SK-N-SH (cell line): ENCODE measurements at regions not wholly inside any gene's neighbourhood (a gene's known extent, or its start where the extent isn't known, plus 50 kb on each side); places are given as distances from the start of the nearest gene placed in this dataset.

ENCODE experiments used
- CTCF ChIA-PET: fragments of 300-600, 350-600 bp; formaldehyde crosslinking; extraction: SDS; loops from one replicate; lab custom pipeline; 2021; lab: Yijun Ruan, JAX
- POLR2A ChIA-PET: fragments of 350-600 bp; sonication (Branson Sonifier 250); formaldehyde crosslinking; extraction: SDS; loops from one replicate; lab custom pipeline; 2020; ENCODE audit warnings: antibody characterized with exemption, inconsistent platforms; lab: Yijun Ruan, JAX
- DNase-seq: peaks from one replicate; pipeline ENCODE4 v3.0.0; 2012
- H2AFZ ChIP-seq: fragments of 200-600 bp; sonication (generic); 2 replicates; pipeline ENCODE4 v1.8.1; 2016; ENCODE audit warnings: antibody characterized with exemption, mild to moderate bottlenecking, low read depth
- H3F3A ChIP-seq: fragments of 200-600 bp; sonication (generic); replicated peaks from 2 replicates; pipeline ENCODE3; 2016; ENCODE audit warnings: antibody characterized with exemption, mild to moderate bottlenecking; ENCODE audit not compliant: insufficient read depth
- H3K27ac ChIP-seq, 2 experiments: fragments of 200-500 bp in 1 of 2; fragments of 200-600 bp in 1 of 2; sonication (Bioruptor generic) in 1 of 2; sonication (generic), shearing (Covaris generic) in 1 of 2; 2 replicates each; pipeline versions ENCODE4 v1.5.1 to v1.6.1; 2014 to 2016; ENCODE audit warnings: low read depth in 2 of 2, inconsistent platforms in 1 of 2, low read length in 1 of 2, mild to moderate bottlenecking in 1 of 2, mixed read lengths in 1 of 2
- H3K27me3 ChIP-seq: fragments of 200-600 bp; sonication (generic), shearing (Covaris generic); 2 replicates; pipeline ENCODE4 v1.6.1; 2016; ENCODE audit warnings: mixed run types; ENCODE audit not compliant: insufficient read depth
- H3K36me3 ChIP-seq, 2 experiments: fragments of 200-500 bp in 1 of 2; fragments of 200-600 bp in 1 of 2; sonication (Bioruptor generic) in 1 of 2; sonication (generic) in 1 of 2; replicated peaks in 1 of 2; 2 replicates each; pipeline versions ENCODE3 to v1.5.1; 2014 to 2016; ENCODE audit warnings: low read length in 1 of 2, mild to moderate bottlenecking in 1 of 2; ENCODE audit not compliant: insufficient read depth in 2 of 2, control insufficient read depth in 1 of 2
- H3K4me1 ChIP-seq, 2 experiments: fragments of 200-500 bp in 1 of 2; fragments of 200-600 bp in 1 of 2; sonication (Bioruptor generic) in 1 of 2; sonication (generic), shearing (Covaris generic) in 1 of 2; 2 replicates each; pipeline versions ENCODE4 v1.5.1 to v1.6.1; 2014 to 2016; ENCODE audit warnings: low read depth in 1 of 2, low read length in 1 of 2, mixed run types in 1 of 2; ENCODE audit not compliant: insufficient read depth in 2 of 2, control insufficient read depth in 1 of 2
- H3K4me2 ChIP-seq: fragments of 200-600 bp; sonication (generic), shearing (Covaris generic); 2 replicates; pipeline ENCODE4 v1.6.1; 2017; ENCODE audit warnings: mixed run types
- H3K4me3 ChIP-seq, 2 experiments: fragments of 200-500 bp in 1 of 2; fragments of 200-600 bp in 1 of 2; sonication (Bioruptor generic) in 1 of 2; sonication (generic), shearing (Covaris generic) in 1 of 2; 2 replicates each; pipeline versions ENCODE4 v1.5.1 to v1.8.1; 2014 to 2016; ENCODE audit warnings: low read depth in 2 of 2, inconsistent platforms in 1 of 2, low read length in 1 of 2, mild to moderate bottlenecking in 1 of 2, mixed read lengths in 1 of 2, moderate library complexity in 1 of 2
- H3K79me2 ChIP-seq: fragments of 200-600 bp; sonication (generic); 2 replicates; pipeline ENCODE4 v1.8.1; 2017; ENCODE audit warnings: mild to moderate bottlenecking; ENCODE audit not compliant: insufficient read depth
- H3K9ac ChIP-seq: fragments of 200-600 bp; sonication (generic); 2 replicates; pipeline ENCODE4 v1.6.1; 2017; ENCODE audit warnings: mixed run types
- H3K9me2 ChIP-seq: fragments of 200-600 bp; sonication (generic); 2 replicates; pipeline ENCODE4 v1.6.1; 2017; ENCODE audit warnings: mixed run types
- H3K9me3 ChIP-seq: fragments of 200-600 bp; sonication (generic); 2 replicates; pipeline ENCODE4 v1.6.1; 2017; ENCODE audit warnings: mixed run types, mild to moderate bottlenecking, moderate library complexity
- H4K20me1 ChIP-seq: fragments of 200-600 bp; sonication (generic); 2 replicates; pipeline ENCODE4 v1.6.1; 2017; ENCODE audit warnings: mild to moderate bottlenecking, mixed run types; ENCODE audit not compliant: insufficient read depth
- CHD2 ChIP-seq: fragments of 150-350 bp; IDR thresholded peaks from 2 replicates; pipeline ENCODE4 v1.6.1; 2018; ENCODE audit warnings: low read length; ENCODE audit not compliant: partially characterized antibody
- EP300 ChIP-seq, 2 experiments: IDR thresholded peaks; 2 replicates each; pipeline versions ENCODE4 v1.4.0 to v1.6.1; 2012; ENCODE audit warnings: borderline replicate concordance in 1 of 2, low read depth in 1 of 2, low read length in 1 of 2
- FOSL2 ChIP-seq: IDR thresholded peaks from 2 replicates; pipeline ENCODE4 v1.4.0; 2012; ENCODE audit warnings: low read depth, mild to moderate bottlenecking, moderate library complexity, borderline replicate concordance
- FOXJ3 ChIP-seq: sonication (generic); formaldehyde crosslinking; IDR thresholded peaks from 2 replicates; pipeline ENCODE4 v1.5.1; 2020; ENCODE audit warnings: mild to moderate bottlenecking, missing genetic modification reagents
- GATA2 ChIP-seq: sonication (generic); formaldehyde crosslinking; IDR thresholded peaks from 2 replicates; pipeline ENCODE4 v1.5.0; 2020; ENCODE audit warnings: mild to moderate bottlenecking, missing genetic modification reagents
- JUND ChIP-seq: IDR thresholded peaks from 2 replicates; pipeline ENCODE4 v1.4.0; 2012
- NRF1 ChIP-seq: IDR thresholded peaks from 2 replicates; pipeline ENCODE4 v1.6.1; 2012; ENCODE audit warnings: low read depth, mild to moderate bottlenecking, low read length
- RAD21 ChIP-seq: IDR thresholded peaks from 2 replicates; pipeline ENCODE4 v1.6.1; 2012; ENCODE audit warnings: mild to moderate bottlenecking, low read length
- RXRA ChIP-seq: IDR thresholded peaks from 2 replicates; pipeline ENCODE4 v1.4.0; 2012; ENCODE audit warnings: low read depth, mild to moderate bottlenecking, borderline replicate concordance
- SMC3 ChIP-seq: IDR thresholded peaks from 2 replicates; pipeline ENCODE4 v1.6.1; 2012; ENCODE audit warnings: low read depth, low read length, improper control_type of control experiment
- TCF12 ChIP-seq: IDR thresholded peaks from 2 replicates; pipeline ENCODE4 v1.4.0; 2012
- TEAD4 ChIP-seq: IDR thresholded peaks from 2 replicates; pipeline ENCODE4 v1.4.0; 2012; ENCODE audit warnings: mild to moderate bottlenecking, borderline replicate concordance; ENCODE audit not compliant: insufficient read depth
- YY1 ChIP-seq: IDR thresholded peaks from 2 replicates; pipeline ENCODE4 v1.4.0; 2012; ENCODE audit warnings: low read depth, mild to moderate bottlenecking
- ZBTB33 ChIP-seq: IDR thresholded peaks from 2 replicates; pipeline ENCODE4 v1.4.0; 2012; ENCODE audit warnings: low read depth, borderline replicate concordance
- WGBS: methylation state at CpG from one replicate; pipeline ENCODE4 v1.1.6; 2017; ENCODE audit warnings: low lambda C conversion rate; 5-methylcytosine and 5-hydroxymethylcytosine counted together
- TF ChIP-seq, protein P1 (sequence below): IDR thresholded peaks from 2 replicates; pipeline ENCODE4 v1.6.1; 2012; ENCODE audit warnings: mild to moderate bottlenecking, low read depth, low read length, moderate library complexity
- TF ChIP-seq, protein P2 (sequence below): fragments of 150-350 bp; IDR thresholded peaks from 2 replicates; pipeline ENCODE4 v1.6.1; 2017; ENCODE audit warnings: antibody characterized with exemption, low read length, low read depth, borderline replicate concordance

DNA sequence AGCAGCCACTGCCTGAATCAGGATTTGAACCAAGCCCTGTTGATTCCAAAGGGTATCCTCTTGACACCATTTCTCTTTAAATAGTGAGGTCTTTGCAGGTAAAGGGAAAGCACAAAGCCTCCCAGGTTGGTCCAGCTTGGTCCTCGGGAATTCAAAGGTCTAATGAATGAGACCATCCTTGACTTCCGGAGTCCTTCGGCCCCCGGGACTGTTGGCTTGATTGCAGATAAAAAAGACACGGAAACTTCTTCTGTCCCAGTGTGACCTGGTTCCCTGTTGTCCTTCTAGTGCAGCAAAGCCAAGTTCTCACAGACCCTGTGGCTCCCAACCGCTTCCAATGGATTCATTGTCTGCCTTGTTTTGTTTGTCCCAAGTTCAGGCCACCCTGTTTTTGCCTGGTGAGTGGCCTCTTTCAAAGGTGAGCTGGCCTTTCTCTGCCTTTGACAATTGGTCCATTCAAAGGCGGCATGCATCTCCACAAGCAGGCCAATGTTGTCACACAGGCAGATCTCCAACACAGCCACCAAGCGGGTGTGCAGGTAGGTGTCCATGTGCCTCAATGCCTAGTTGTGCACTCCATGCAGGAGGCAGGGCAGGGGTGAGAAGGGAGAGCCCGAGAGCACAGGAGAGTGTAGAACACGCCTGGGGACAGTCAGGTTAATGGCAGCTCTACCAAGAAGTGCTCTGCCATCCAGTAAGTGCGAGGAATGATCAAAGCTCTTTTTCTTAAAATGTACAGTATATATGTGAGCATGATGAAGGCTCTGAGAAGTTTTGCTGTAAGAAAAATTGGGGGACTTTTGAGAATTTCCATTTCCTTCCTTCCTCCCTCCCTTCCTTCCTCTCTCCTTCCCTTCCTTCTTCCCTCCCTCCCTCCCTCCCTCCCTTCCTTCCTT lies 82.1 kb upstream of the ZBTB40 start:
- TF ChIP-seq FOXJ3 (no peak), FOSL2 (no peak), GATA2 (CRISPR knock-in tag) (no peak), TCF12 (no peak), RAD21 (no peak), RXRA (no peak), NRF1 (no peak), EP300 (IDR thresholded peaks at IDR 0.05; ENCODE audit: borderline replicate concordance in 1 of 2, low read depth in 1 of 2, low read length in 1 of 2) (no peak)
- TF ChIP-seq, protein P1, sequence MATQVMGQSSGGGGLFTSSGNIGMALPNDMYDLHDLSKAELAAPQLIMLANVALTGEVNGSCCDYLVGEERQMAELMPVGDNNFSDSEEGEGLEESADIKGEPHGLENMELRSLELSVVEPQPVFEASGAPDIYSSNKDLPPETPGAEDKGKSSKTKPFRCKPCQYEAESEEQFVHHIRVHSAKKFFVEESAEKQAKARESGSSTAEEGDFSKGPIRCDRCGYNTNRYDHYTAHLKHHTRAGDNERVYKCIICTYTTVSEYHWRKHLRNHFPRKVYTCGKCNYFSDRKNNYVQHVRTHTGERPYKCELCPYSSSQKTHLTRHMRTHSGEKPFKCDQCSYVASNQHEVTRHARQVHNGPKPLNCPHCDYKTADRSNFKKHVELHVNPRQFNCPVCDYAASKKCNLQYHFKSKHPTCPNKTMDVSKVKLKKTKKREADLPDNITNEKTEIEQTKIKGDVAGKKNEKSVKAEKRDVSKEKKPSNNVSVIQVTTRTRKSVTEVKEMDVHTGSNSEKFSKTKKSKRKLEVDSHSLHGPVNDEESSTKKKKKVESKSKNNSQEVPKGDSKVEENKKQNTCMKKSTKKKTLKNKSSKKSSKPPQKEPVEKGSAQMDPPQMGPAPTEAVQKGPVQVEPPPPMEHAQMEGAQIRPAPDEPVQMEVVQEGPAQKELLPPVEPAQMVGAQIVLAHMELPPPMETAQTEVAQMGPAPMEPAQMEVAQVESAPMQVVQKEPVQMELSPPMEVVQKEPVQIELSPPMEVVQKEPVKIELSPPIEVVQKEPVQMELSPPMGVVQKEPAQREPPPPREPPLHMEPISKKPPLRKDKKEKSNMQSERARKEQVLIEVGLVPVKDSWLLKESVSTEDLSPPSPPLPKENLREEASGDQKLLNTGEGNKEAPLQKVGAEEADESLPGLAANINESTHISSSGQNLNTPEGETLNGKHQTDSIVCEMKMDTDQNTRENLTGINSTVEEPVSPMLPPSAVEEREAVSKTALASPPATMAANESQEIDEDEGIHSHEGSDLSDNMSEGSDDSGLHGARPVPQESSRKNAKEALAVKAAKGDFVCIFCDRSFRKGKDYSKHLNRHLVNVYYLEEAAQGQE = no peak
- H3K9me2 ChIP-seq = no peaks in the 10 kb centered on the region
- H3K9me3 ChIP-seq = no peaks in the 10 kb centered on the region
- H3K27ac ChIP-seq = no peak overlapping the region
- no peaks in the 10 kb centered on the region for H3F3A ChIP-seq
- no peak for DNase-seq
- WGBS = 36% methylated on average over 11 of the region's 11 CpGs
- peaks cover 18% of the 10 kb centered on the region; the same call in 1 of the 2 replicates for H3K27me3 ChIP-seq
- CTCF ChIA-PET = interaction anchor here (0.6 to 1.6 kb wide), 4 partner anchors 52 to 272 kb away, joined by 3 to 5 read pairs (median 4); no protein-coding TSS in a partner anchor
- H3K9ac ChIP-seq = no peak overlapping the region
- H3K4me1 ChIP-seq = peaks cover 0 to 4% of the 10 kb centered on the region in 2 experiments; a peak in 1 of 4 replicates
- POLR2A ChIA-PET = interaction anchor here (0.6 kb wide), 1 partner anchor 186 kb away, joined by 4 read pairs; no protein-coding TSS in a partner anchor
- H2AFZ ChIP-seq = no peak overlapping the region
- H3K4me2 ChIP-seq = no peak overlapping the region
- H4K20me1 ChIP-seq = no peaks in the 10 kb centered on the region
- no peak overlapping the region for H3K4me3 ChIP-seq
- no peaks in the 10 kb centered on the region for H3K36me3 ChIP-seq
- no peaks in the 10 kb centered on the region for H3K79me2 ChIP-seq

- H3K4me1 ChIP-seq = no peaks in the 10 kb centered on the region; a peak in 1 of 4 replicates
- ChIA-PET CTCF (interaction anchor here (0.6 to 1.0 kb wide), 2 partner anchors 52 to 272 kb away, joined by 3 to 5 read pairs; no protein-coding TSS in a partner anchor), POLR2A (interaction anchor here (0.6 kb wide), 1 partner anchor 187 kb away, joined by 4 read pairs; no protein-coding TSS in a partner anchor)
- no peak overlapping the region for H3K9ac ChIP-seq
- H3K36me3 ChIP-seq = no peaks in the 10 kb centered on the region
- H3K79me2 ChIP-seq = no peaks in the 10 kb centered on the region
- no peaks in the 10 kb centered on the region for H3F3A ChIP-seq
- no peak overlapping the region for H3K4me3 ChIP-seq
- 39% methylated on average over 1 of the region's 1 CpG for WGBS
- no peaks in the 10 kb centered on the region for H4K20me1 ChIP-seq
- no peaks in the 10 kb centered on the region for H3K9me2 ChIP-seq
- no peaks in the 10 kb centered on the region for H3K9me3 ChIP-seq
- DNase-seq = no peak
- no peak overlapping the region for H3K27ac ChIP-seq
- H3K4me2 ChIP-seq = no peak overlapping the region
- peaks cover 18% of the 10 kb centered on the region; the same call in 1 of the 2 replicates for H3K27me3 ChIP-seq
- no peak overlapping the region for H2AFZ ChIP-seq
- TF ChIP-seq JUND (no peak), SMC3 (no peak), ZBTB33 (no peak), FOSL2 (no peak), CHD2 (no peak), TEAD4 (no peak), YY1 (no peak)
- TF ChIP-seq, protein P2, sequence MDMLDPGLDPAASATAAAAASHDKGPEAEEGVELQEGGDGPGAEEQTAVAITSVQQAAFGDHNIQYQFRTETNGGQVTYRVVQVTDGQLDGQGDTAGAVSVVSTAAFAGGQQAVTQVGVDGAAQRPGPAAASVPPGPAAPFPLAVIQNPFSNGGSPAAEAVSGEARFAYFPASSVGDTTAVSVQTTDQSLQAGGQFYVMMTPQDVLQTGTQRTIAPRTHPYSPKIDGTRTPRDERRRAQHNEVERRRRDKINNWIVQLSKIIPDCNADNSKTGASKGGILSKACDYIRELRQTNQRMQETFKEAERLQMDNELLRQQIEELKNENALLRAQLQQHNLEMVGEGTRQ = no peak
- TF ChIP-seq, protein P1 = no peak
These were observed 81.5 kb upstream of the ZBTB40 start for GRCh38 chr1:22370190-22370498.
